Prostate gland (tissue), 2 donors: ENCODE measurements at regions not wholly inside any gene's neighbourhood (a gene's known extent, or its start where the extent isn't known, plus 50 kb on each side); places are given as distances from the start of the nearest gene placed in this dataset.

Experiments
- POLR2AphosphoS5 ChIP-seq: sonication (generic); formaldehyde crosslinking; IDR thresholded peaks from one replicate; pipeline ENCODE4 v1.6.1; 2017; ENCODE audit warnings: antibody characterized with exemption
- TF ChIP-seq, protein P1 (sequence below), 4 experiments: fragments of 200-600 bp in 2 of 4; fragments of 450-650 bp in 2 of 4; sonication (generic) in 2 of 4; IDR thresholded peaks; 1 replicate in 3 of 4; 2 replicates in 1 of 4; pipeline ENCODE4 v1.5.1; 2016 to 2019; ENCODE audit warnings: antibody characterized with exemption in 4 of 4, mild to moderate bottlenecking in 2 of 4, moderate library complexity in 2 of 4

- TF ChIP-seq, protein P1, sequence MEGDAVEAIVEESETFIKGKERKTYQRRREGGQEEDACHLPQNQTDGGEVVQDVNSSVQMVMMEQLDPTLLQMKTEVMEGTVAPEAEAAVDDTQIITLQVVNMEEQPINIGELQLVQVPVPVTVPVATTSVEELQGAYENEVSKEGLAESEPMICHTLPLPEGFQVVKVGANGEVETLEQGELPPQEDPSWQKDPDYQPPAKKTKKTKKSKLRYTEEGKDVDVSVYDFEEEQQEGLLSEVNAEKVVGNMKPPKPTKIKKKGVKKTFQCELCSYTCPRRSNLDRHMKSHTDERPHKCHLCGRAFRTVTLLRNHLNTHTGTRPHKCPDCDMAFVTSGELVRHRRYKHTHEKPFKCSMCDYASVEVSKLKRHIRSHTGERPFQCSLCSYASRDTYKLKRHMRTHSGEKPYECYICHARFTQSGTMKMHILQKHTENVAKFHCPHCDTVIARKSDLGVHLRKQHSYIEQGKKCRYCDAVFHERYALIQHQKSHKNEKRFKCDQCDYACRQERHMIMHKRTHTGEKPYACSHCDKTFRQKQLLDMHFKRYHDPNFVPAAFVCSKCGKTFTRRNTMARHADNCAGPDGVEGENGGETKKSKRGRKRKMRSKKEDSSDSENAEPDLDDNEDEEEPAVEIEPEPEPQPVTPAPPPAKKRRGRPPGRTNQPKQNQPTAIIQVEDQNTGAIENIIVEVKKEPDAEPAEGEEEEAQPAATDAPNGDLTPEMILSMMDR (IDR thresholded peaks at IDR 0.05): no peak
- TF ChIP-seq POLR2AphosphoS5: no peak
These were observed 284.1 kb upstream of the PRKCQ start for GRCh38 chr10:6864142-6864541.
